Adrenal gland (tissue), 5 donors: ENCODE measurements at regions not wholly inside any gene's neighbourhood (a gene's known extent, or its start where the extent isn't known, plus 50 kb on each side); places are given as distances from the start of the nearest gene placed in this dataset.

Experiments used
- CTCF ChIP-seq, 6 experiments: fragments of 450-650 bp in 4 of 6; fragments of 200-600 bp in 2 of 6; sonication (generic) in 1 of 6; IDR thresholded peaks; 1 replicate in 5 of 6; 2 replicates in 1 of 6; pipeline versions ENCODE4 v1.5.1 to v1.8.0; 2016 to 2021; ENCODE audit warnings: antibody characterized with exemption in 6 of 6, mild to moderate bottlenecking in 2 of 6, moderate library complexity in 1 of 6
- POLR2A ChIP-seq, 2 donors: fragments of 450-650 bp; IDR thresholded peaks; one replicate each; pipeline ENCODE4 v1.6.1; 2017; ENCODE audit warnings: antibody characterized with exemption in 2 of 2, mild to moderate bottlenecking in 2 of 2, moderate library complexity in 1 of 2
- donor health status: DM: no; HTN: no; CAD: no.

GRCh38 chr18:53747663-53748160 is 476.8 kb downstream of the MBD2 start:
- TF ChIP-seq POLR2A (IDR thresholded peaks at IDR 0.05) (no peak), CTCF (IDR thresholded peaks at IDR 0.05) (no peak)
